Anterior cingulate cortex (tissue), 58 donors: ENCODE measurements at regions not wholly inside any gene's neighbourhood (a gene's known extent, or its start where the extent isn't known, plus 50 kb on each side); places are given as distances from the start of the nearest gene placed in this dataset.

ENCODE experiments used
- DNase-seq, 58 donors: peaks; one replicate each; lab custom pipeline; 2025; lab: John Stamatoyannopoulos, UW

DNA sequence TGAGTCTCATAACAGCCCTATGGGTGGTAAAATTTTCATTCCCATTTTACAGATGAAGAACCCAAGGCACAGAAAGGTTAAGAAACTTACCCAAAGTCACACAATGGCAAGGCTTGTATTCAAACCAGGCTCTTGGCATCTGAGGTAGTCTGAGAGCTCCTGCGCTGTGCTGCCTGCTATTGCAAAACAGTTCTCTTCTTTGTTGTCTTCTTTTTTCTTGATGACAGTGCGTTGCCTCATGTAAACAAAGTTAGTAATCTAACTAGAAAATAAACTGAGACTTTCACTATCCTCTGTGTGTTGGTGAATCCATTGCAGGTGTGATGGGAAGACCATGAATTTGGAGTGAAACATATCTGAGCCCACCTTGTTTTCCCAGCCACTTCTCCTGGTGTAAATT is 240.8 kb downstream of the PTEN start:
- DNase-seq, result no peak

- no peak for DNase-seq
Measured at GRCh38 chr10:88106366-88106765, 242.9 kb downstream of the PTEN start.

- no peak for DNase-seq
Measured at GRCh38 chr10:88107296-88108097, 244.1 kb downstream of the PTEN start.

- peak in 4 of 58 donors; percentile 11 to 16 (median 14) for DNase-seq
Measured at GRCh38 chr10:88108115-88108610, 244.7 kb downstream of the PTEN start.

GRCh38 chr10:88110355-88110754 is 246.9 kb downstream of the PTEN start:
- DNase-seq, result no peak

GRCh38 chr10:88110822-88111221 is 247.4 kb downstream of the PTEN start:
- DNase-seq, result no peak

DNA sequence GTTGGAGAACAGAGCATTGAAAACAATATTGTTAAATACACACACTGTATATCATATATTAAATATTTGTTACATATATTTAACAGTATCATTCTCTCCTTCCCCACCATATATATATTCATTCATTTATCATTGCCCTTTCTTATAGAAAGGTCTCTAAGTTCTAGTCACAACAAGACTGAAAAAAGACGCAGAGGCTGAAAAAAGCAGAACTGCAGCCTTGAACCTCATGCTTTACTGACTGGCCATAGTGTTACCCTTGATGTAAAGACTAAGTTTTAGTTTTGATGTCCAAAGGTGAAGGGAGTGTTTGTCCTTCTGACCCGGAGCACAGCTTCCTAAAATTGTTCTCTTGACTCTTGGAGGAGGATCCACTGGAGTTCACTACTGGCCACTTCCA is 247.9 kb downstream of the PTEN start:
- no peak for DNase-seq

DNA sequence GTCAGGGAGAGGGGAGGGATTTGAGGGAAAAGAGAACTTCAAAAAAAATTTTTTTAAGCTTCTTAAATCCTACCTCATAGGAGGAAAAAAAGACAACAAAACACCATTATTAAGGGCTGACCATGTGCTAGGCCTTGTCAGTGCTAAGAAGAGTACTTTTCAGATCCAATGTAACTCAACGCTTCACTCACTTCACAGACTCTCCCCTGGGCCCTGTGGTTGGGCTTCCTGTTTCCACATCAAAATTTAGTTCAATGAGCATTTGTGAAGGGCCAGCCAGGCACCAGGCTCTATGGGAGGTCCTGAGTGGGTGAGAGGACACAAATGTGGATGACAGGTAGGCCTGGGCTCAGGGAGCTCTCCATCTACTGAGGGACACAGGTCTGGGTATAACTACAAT is 249.8 kb downstream of the PTEN start:
- no peak for DNase-seq

GRCh38 chr10:88113657-88114272 is 250.3 kb downstream of the PTEN start:
- no peak for DNase-seq

- peak in 2 of 58 donors; percentile 3 to 17 for DNase-seq
Measured at GRCh38 chr10:88114368-88114767, 250.9 kb downstream of the PTEN start.

- no peak for DNase-seq
Measured at GRCh38 chr10:88115407-88115806, 252.0 kb downstream of the PTEN start.

- no peak for DNase-seq
Measured at GRCh38 chr10:88115968-88116367, 252.5 kb downstream of the PTEN start.

GRCh38 chr10:88116481-88116880 is 253.1 kb downstream of the PTEN start:
- DNase-seq, result no peak

DNA sequence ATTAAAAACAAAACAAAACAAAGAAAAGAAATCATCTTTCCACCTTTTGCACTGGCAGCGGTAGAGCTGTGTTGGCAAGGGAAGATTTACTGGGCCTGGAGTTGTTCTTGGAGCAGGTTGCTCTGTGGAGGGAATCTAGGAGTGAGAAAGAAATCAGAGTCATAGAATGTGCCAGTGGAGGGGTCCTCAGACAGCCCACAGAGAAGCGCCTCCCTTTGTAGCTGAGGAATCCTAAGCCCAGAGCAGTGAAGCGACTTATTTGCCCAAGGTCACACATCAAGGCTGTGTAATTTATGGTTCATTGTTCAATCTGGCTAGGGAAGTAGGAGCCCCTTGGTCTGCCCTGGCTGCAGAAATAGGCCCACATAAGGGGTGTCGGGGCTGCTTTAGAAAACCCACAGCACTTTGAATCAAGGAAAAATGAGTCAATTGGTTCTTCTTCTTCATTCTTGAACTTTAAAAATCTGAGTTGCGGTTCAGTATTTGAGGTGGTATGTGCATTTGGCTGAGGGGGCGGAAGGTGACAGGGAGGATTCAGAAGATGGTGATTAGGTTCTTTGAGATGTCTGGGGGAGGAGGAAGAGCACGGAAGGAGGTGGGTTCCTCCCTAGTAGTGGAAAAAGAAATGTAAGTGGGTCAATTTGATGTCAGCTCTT is 253.7 kb downstream of the PTEN start:
- no peak for DNase-seq

- DNase-seq, result no peak
Measured at GRCh38 chr10:88117869-88118632, 254.6 kb downstream of the PTEN start.

DNA sequence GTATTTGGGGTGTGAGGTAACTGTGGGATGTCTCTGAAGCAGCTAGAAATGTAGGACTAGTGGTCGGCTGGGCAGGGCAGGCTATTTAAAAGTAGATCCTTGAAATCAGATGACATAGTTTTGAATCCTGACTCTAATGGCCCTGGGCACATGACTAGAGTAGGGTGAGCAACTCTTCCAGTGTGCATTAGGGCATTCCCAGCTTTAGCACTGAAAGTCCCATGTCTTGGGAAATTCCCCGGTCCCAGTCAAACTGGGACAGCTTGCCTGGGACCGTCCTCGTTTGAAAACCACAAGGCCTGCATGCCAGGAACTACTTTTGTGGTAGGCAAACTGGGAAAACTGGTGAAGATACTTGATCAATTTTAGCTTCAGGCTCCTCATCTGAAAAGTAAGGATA is 255.3 kb downstream of the PTEN start:
- no peak for DNase-seq

DNA sequence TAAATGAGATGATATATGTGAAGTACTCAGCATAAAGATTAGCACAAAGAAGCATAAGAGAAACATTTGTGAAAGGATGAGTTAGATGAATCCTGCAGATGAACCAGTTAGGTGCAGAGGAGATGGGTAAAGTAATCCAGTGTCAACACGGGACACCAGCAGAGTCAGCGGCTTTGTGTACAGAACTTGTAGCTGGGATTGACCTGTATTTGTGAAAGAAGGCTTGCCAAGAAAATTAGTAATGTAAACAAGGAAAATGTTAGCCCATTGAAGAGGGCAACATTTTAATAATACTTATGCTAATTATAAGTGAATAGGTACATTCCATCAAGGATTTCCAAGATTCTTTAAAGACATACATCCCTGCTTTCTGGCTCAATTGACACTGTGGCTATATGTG is 255.7 kb downstream of the PTEN start:
- no peak for DNase-seq

- no peak for DNase-seq
Measured at GRCh38 chr10:88120075-88120474, 256.6 kb downstream of the PTEN start.

GRCh38 chr10:88120599-88121333 is 257.3 kb downstream of the PTEN start:
- DNase-seq, result no peak

GRCh38 chr10:88121361-88121760 is 257.9 kb downstream of the PTEN start:
- DNase-seq, result no peak
